SK-N-SH (cell line): ENCODE measurements at regions not wholly inside any gene's neighbourhood (a gene's known extent, or its start where the extent isn't known, plus 50 kb on each side); places are given as distances from the start of the nearest gene placed in this dataset.

ENCODE experiments used
- CTCF ChIP-seq: fragments of 200-600 bp; sonication (generic); IDR thresholded peaks from 2 replicates; pipeline ENCODE4 v1.6.1; 2017; ENCODE audit warnings: antibody characterized with exemption, mild to moderate bottlenecking, moderate library complexity
- FOXM1 ChIP-seq: IDR thresholded peaks from 2 replicates; pipeline ENCODE4 v1.4.0; 2012; ENCODE audit warnings: low read depth, mild to moderate bottlenecking
- IRF3 ChIP-seq: fragments of 150-350 bp; IDR thresholded peaks from 2 replicates; pipeline ENCODE4 v1.6.1; 2016; ENCODE audit warnings: mild to moderate bottlenecking, low read depth, low read length
- MAX ChIP-seq: IDR thresholded peaks from 2 replicates; pipeline ENCODE4 v1.4.0; 2012; ENCODE audit warnings: low read depth
- RAD21 ChIP-seq: IDR thresholded peaks from 2 replicates; pipeline ENCODE4 v1.6.1; 2012; ENCODE audit warnings: mild to moderate bottlenecking, low read length
- SIN3A ChIP-seq: IDR thresholded peaks from 2 replicates; pipeline ENCODE4 v1.6.1; 2012; ENCODE audit warnings: low read depth, mild to moderate bottlenecking, low read length, moderate library complexity, borderline replicate concordance
- TAF1 ChIP-seq: IDR thresholded peaks from 2 replicates; pipeline ENCODE4 v1.6.1; 2012; ENCODE audit warnings: low read depth, mild to moderate bottlenecking, low read length, moderate library complexity, borderline replicate concordance
- YY1 ChIP-seq: IDR thresholded peaks from 2 replicates; pipeline ENCODE4 v1.4.0; 2012; ENCODE audit warnings: low read depth, mild to moderate bottlenecking

DNA sequence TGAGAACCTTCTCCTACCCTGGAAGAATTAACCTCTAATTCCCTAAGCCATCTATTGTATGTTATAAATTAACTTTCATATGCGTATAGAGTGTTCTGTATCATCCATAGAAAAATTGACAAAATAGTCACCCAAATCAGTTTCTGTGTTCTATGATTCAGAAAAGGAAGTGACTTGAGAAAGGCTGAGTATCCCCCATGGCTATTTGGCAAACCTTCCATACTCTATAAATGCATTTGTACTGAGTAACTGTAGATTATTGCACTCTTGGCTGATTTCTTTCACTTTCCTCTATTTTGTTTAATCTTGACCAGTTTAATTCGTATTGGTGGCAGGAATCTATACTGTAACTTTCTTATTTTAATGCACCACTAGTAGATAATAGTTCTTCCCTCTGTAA, 182.2 kb downstream of the HTR7 start (continued):
- TF ChIP-seq IRF3 (no peak), YY1 (no peak), MAX (no peak), SIN3A (no peak), CTCF (no peak), RAD21 (no peak), TAF1 (no peak), FOXM1 (no peak)
